ENCODE measurements at regions not wholly inside any gene's neighbourhood (a gene's known extent, or its start where the extent isn't known, plus 50 kb on each side); places are given as distances from the start of the nearest gene placed in this dataset.

GRCh38 chr10:123588386-123588914 lies 77.7 kb upstream of the GPR26 start:
- H3K4me3 ChIP-seq (ENCODE audit: low read depth, low read length): no peak overlapping the region
- in situ Hi-C loops (cut with HindIII; ENCODE audit: low sequenced_read_pairs): no loop called here
- no peak for DNase-seq (ENCODE audit: low read depth)
- no peak for TF ChIP-seq CTCF (IDR thresholded peaks at IDR 0.05; ENCODE audit: low read depth, low read length, missing control alignments)

GRCh38 chr10:123595661-123596060 lies 70.5 kb upstream of the GPR26 start:
- H3K4me3 ChIP-seq (ENCODE audit: low read depth, low read length): no peak overlapping the region
- in situ Hi-C loops (cut with HindIII; ENCODE audit: low sequenced_read_pairs): no loop called here
- TF ChIP-seq CTCF (IDR thresholded peaks at IDR 0.05; ENCODE audit: low read depth, low read length, missing control alignments): no peak
- no peak for DNase-seq (ENCODE audit: low read depth)

- in situ Hi-C loops (cut with HindIII; ENCODE audit: low sequenced_read_pairs): no loop called here
- no peak overlapping the region for H3K4me3 ChIP-seq (ENCODE audit: low read depth, low read length)
- DNase-seq (ENCODE audit: low read depth): no peak
- TF ChIP-seq CTCF (IDR thresholded peaks at IDR 0.05; ENCODE audit: low read depth, low read length, missing control alignments): no peak
Observed at GRCh38 chr10:123597676-123598075, 68.5 kb upstream of the GPR26 start.

- DNase-seq (ENCODE audit: low read depth): no peak
- in situ Hi-C loops (cut with HindIII; ENCODE audit: low sequenced_read_pairs): no loop called here
- TF ChIP-seq CTCF (IDR thresholded peaks at IDR 0.05; ENCODE audit: low read depth, low read length, missing control alignments): no peak
- no peak overlapping the region for H3K4me3 ChIP-seq (ENCODE audit: low read depth, low read length)
Observed at GRCh38 chr10:123599366-123599849, 66.7 kb upstream of the GPR26 start.

- no peak for DNase-seq (ENCODE audit: low read depth)
- in situ Hi-C loops (cut with HindIII; ENCODE audit: low sequenced_read_pairs): no loop called here
- no peak overlapping the region for H3K4me3 ChIP-seq (ENCODE audit: low read depth, low read length)
- TF ChIP-seq CTCF (IDR thresholded peaks at IDR 0.05; ENCODE audit: low read depth, low read length, missing control alignments): no peak
Observed at GRCh38 chr10:123600177-123600576, 66.0 kb upstream of the GPR26 start.

GRCh38 chr10:123603130-123603529 lies 63.0 kb upstream of the GPR26 start:
- DNase-seq (ENCODE audit: low read depth): no peak
- in situ Hi-C loops (cut with HindIII; ENCODE audit: low sequenced_read_pairs): no loop called here
- TF ChIP-seq CTCF (IDR thresholded peaks at IDR 0.05; ENCODE audit: low read depth, low read length, missing control alignments): no peak
- no peak overlapping the region for H3K4me3 ChIP-seq (ENCODE audit: low read depth, low read length)

All from astrocyte of the cerebellum (primary cell).